HG02973 (cell line): ENCODE measurements at regions not wholly inside any gene's neighbourhood (a gene's known extent, or its start where the extent isn't known, plus 50 kb on each side); places are given as distances from the start of the nearest gene placed in this dataset.
"Not testable (repeated sequence)": the region's sequence is repeated elsewhere in the genome, so short reads cannot be mapped to it uniquely, and the experiment has no call there.

Experiments used
- ATAC-seq: cut with Tn5 transposase; IDR thresholded peaks from one replicate; pipeline ENCODE4 v1.9.1; 2021; ENCODE audit warnings: moderate library complexity; ENCODE audit not compliant: unreplicated experiment

DNA sequence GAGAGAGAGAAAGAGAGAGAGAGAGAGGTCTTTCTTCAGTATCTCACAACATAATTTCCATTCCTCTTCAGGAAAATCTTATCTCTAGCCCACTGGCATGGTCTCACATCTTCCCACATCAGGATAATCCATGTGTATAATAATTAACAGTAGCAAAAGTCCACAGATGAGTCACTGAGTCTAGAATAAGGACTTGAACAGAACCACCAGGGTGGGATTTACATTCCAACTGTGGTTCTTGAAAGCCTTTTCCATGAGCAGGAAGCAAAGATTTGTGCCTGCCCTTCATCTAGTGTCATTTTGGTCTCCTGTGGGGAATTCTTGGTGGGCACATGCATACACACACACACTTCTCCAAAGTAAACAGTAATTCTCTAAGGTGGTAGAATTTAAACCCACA is 107.1 kb upstream of the TCF4 start:
- no peak for ATAC-seq

DNA sequence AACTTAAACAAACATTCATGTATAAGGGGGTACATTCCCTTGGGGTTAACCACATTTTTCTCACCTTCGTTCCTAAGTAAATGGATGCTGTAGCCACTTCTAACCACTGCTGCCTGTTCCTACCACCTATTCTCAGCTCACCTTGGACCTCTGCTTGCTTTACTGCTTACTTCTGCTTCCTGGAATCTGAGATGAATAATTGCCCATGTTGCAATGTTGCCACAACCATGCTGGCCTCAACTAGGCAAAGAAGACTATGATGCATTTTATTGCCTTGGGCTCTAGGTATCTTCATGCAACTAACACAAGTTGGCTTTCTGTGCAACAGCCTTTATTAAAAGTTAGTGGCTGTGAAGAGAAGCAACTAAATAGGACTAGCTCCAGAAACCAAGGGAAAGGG is 106.3 kb upstream of the TCF4 start:
- ATAC-seq = no peak

DNA sequence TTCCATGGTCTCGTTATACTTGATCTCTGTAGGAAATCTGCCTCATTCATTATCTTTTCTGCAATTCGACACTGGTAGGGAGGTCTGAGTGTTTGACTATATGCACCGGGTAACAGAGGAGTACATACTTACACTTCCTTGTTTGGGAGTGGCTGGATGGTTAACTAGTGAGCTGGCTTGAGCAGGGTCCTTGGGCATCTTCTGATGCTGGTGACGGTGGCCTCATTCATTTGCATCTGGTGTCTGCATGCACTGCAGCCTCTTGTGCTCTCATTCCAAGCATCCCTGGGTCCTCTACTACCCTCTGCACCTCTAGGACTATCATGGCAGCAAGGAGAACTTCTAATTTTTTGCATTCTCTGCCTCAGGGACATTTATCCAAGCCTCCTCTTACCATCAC is 100.0 kb upstream of the TCF4 start:
- ATAC-seq = no peak

DNA sequence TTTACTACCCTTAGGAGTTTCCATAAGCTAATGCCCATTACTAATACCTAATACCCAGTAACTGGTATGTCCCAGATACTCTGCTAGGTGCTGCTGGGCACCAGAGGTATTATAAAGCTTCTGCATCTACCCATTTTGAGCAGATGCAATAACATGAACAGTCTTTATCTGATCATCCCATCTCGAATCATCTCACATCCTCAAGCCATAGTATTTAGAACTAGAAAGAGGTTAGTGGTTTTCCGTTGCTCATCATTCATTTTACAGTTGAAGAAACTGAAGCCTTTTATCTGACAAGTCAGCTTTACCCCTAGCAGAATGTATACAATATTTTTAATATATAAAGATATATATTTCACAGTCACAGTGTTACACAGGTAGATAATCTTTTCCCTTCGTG is 99.1 kb upstream of the TCF4 start:
- no peak for ATAC-seq

DNA sequence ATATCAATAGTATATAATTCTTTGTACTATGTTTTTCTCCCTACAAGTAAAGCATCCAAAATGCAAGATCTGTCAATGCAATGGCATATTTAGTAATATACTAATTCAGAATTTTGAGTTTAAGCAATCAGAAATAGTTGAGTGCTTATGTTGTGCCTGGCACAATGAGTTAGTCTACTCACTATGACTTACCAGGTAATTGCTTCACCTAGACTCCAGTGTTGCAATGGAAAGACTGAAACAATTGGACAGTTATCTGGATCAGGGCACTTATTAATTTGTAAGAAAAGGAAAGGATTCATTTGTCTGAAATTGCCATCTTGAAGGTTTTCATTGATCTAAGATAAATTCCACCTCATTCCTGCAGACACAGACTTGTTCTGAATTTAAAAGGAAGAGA is 97.6 kb upstream of the TCF4 start:
- no peak for ATAC-seq

DNA sequence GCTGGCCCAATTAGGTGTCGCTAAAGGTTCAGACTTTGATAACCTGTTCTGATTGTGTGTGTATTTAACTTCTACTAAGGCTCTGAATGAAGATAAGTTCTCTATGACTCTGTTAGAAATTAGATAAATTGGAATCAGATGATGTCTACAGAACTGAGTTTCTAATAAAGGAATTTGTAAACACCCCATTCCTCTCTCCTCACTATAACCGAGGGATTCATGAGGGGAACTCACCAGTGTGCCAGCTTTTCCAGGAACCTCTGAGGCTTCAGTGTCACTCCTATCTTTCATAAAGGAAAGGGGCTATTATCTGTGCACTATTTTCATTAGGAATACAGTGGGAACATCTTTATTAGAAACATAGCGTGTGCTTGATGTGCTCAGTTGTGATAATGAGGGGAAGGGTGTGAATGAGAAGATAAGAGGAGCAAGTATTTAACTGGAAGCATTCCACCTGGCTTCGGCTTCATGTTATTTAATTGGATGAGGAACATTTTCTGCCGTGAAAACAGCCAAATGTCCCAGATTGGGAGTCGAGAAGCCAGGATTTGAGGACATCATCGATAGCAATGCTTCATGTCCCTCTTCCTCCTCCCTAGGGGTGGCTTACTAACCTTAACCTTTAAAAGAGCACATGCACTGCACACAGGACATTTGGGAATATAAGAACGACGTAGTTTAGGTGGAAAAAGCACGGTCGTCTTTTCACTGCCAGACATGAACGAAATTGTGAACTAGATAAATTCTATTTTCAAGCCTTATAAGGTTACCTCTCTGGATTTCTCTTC is 84.8 kb upstream of the TCF4 start:
- ATAC-seq = no peak

DNA sequence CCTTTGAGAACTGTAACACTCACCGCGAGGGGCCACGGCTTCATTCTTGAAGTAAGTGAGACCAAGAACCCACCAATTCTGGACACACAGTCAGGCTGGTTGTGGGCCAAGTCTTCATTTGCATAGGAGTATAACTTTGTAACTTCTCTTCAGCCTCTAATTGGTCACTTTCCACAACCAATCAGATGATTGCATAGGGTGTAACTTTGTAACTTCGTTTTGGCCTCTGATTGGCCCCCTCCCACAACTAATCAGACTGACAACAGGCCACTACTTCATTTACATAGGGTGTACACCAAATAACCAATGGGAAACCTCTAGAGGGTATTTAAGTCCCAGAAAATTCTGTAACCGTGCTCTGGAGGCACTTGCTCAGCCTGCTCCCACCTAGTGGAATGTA is 77.5 kb upstream of the TCF4 start:
- ATAC-seq = no peak

DNA sequence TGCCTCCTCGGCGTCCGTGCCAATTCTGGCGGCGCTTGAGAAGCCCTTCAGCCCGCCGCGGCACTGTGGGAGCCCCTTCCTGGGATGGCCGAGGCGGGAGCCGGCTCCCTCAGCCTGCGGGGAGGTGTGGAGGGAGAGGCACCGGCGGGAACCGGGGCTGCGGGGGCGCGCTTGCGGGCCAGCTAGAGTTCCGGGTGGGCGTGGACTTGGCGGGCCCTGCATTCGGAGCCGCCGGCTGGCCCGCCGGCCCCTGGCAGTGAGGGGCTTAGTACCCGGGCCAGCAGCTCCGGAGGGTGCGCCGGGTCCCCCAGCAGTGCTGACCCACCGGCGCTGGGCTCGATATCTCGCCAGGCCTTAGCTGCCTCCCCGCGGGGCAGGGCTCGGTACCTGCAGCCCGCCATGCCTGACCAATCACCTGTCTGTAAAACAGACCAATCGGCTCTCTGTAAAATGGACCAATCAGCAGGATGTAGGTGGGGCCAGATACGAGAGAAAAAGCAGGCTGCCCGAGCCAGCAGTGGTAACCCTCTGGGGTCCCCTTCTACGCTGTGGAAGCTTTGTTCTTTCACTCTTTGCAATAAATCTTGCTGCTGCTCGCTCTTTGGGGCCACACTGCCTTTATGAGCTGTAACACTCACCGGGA is 76.9 kb upstream of the TCF4 start:
- ATAC-seq = not testable (repeated sequence)

DNA sequence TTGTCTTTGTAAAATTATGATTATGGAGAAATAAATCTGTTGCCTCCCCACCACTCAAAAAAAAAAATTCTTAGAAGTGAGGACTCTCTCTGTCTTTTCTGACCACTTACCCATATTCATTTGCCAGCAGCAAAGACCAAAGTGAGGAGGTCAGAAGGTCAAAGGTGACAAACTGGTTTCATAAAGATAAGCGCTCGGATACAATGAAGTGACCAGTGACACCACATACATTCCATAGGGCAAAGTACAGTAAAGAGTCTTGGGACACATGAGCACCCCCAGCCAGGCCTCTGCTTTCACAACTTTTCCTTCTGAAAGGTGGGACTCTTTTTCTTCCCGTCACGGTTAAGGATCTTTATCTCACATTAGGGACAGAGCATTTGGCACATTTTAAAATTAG is 75.9 kb upstream of the TCF4 start:
- no peak for ATAC-seq

DNA sequence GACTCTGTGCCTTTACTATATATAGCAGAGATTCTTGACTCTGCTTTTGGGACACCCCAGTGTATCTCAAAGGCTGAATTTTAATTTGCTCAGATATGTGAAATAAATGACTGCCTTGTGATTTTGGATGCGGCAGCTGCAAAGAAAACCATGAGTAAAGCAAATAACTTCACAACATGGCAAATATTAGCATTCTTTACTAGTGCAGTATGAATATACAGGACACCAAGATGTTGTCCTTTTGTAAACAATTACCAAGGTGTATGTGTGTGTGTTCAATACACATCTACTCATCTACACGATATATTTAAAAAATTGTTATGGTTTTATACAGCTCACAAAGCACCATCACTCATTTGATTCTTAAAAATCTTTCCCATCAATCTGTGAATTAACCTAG is 70.6 kb upstream of the TCF4 start:
- no peak for ATAC-seq

DNA sequence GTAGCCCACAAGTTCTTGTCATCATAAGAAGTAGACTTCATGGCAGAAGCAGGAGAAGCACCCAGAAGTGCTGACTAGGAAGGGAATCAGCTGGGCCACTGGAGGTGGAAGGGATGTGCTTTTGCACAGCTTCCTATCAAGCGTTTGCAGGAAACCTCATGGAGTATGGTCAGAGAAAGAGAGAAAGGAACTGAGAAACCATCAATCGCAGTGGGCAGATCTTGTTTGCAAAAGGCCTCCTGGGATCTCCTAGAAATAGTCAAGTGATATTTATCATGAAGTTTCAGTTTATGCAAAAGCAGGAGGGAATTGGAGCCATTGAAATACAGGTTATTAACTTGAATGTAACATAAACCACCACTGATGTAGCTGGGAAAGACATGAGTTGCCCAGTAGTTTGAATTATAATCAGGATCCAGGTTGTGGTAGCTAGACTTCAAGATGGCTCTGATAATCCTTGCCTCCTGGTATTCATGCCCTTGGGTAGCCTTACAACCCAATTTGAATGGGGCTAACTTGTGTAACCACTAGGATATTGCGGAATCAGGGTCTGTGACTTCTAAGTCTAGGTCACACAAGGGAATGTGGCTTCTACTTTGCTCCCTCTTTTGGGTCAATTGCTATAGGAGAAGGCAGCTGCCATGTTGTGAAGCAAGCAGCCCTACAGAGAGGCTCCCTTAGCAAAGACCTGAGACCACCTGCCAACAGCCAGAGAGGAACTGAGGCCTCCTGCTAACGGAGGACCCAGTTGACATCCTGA is 69.8 kb upstream of the TCF4 start:
- ATAC-seq = no peak

DNA sequence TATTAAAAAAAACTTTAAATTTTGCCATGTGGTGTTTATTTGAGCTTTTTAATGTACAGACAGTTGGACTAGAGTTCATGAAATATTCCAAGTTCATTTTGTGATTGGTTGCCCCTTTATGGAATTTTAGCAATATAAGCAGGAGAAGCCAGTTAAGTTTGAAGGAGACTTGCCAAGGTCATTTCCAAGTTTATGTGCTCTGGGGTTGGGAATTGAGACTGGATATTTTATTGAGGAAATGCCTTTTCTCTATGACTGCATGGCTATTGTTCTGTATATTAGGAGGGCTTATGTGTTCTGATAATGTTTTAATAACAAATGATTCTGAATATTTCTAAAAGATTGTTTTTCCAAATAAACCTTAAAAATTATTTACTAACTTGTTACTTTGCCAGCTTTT is 67.0 kb upstream of the TCF4 start:
- ATAC-seq = no peak

DNA sequence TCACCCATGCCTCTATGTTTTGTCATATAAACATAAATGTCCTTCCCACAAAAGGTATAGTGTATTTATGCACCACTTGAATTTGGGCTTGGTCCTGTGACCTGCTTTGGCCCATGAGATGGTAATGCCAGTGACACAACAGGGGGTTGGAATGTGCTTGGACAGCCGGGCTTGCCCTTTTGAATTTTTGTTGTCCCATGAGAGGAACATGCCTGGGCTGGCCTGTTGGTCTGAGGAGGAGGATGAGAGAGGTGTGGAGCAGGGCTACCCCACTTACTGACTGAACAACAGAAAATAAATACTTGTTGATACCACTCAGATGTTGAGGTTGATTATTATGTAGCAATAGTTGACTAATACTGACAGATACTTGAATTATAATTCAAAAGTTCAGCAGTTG is 63.2 kb upstream of the TCF4 start:
- no peak for ATAC-seq

DNA sequence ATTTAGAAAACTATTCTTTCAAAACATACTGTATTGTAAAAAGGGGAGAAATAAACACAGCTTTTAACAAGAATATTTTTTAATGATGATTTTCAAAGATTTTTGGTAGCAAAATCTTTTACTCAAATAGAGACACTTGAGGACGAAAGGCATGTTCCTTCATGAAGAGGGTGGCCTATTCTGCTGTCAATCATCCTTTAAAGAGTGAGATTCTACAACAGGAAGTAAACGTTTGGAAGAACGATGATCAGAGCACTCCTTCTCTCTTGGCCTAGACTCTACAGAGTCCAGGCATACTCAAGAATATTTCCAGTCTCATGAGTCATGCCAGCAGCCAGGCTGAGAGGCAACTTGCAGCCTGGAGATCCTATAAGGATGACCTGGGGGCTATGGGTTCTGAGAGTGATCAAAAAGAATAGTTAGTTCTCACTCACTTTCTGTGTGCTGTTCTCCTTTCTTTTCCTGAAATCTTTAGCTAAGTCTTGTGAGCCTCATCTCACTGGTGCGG is 62.4 kb upstream of the TCF4 start:
- no peak for ATAC-seq

DNA sequence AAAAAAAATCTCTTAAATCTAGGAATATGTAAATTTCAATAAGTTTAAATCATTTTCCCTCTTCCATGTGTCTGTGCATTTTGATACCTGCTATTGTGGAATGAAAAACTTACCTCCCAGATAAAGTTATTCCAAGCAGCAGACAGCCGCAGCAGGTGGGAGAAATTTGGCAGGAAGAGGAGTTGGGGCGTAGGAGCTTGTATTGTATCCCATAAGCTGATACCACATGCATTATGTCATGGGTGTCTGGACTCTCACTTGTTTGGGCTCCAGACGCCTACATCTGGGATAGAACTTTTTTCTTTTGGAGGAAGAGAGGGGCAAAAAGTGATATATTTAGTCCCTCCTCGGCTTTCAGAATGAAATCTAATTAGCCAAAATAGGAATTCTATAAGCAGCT is 59.3 kb upstream of the TCF4 start:
- no peak for ATAC-seq

DNA sequence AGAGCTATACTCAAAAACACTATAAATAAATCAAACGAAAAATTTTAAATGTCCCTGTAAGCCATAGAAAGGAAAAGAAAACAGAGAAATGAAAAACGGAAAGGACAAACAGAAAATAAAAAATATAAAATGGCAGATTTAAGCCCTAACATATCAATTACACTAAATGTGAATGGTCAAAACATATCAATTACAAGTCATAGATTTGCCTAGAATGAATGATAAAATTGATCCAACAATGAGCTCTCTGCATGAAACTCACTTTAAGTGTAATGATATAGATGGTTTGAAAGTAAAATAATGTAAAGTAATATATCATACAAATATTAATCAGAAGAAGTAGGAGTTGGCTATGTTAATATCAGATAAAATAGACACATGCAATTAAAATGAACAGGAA is 54.2 kb upstream of the TCF4 start:
- no peak for ATAC-seq

DNA sequence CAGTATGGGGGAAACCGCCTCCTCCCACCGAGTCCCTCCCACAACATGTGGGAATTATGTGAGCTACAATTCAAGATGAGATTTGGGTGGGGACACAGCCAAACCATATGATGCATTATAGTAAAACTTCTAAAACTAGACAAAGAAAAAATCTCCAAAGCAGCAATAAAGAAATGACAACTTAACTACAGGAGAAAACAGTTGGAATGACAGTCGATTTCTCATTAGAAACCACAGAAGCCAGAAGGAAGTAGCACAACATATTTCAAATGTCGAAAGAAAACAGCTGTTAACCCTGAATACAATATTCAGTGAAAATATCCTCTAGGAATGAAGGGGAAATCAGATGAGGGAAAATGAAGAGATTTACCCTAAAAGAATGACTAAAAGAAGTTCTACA is 53.5 kb upstream of the TCF4 start:
- no peak for ATAC-seq
